ENCODE measurements at regions not wholly inside any gene's neighbourhood (a gene's known extent, or its start where the extent isn't known, plus 50 kb on each side); places are given as distances from the start of the nearest gene placed in this dataset.

DNA sequence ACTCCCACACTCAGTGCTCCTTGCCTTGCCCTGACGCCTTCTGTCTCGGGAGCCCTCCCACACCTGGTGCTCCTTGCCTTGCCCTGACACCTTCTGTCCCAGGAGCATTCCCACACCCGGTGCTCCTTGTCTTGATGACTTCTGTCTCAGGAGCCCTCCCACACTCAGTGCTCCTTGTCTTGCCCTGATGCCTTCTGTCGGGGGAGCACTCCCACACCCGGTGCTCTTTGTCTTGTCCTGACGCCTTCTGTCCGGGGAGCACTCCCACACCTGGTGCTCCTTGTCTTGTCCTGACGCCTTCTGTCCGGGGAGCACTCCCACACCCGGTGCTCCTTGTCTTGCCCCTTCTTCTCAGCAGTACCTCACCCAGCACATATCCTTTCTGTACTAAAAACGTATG lies 207.2 kb upstream of the ADARB2 start:
- Histone ChIP-seq H2BK120ac (ENCODE audit: low read depth, low read length) (no peak overlapping the region), H2BK15ac (ENCODE audit: low read depth, poor library complexity, severe bottlenecking) (no peak overlapping the region), H3K79me1 (replicated peaks; ENCODE audit: low read length, poor library complexity, severe bottlenecking) (no peaks in the 10 kb centered on the region), H3K27me3 (ENCODE audit: control insufficient read depth in 1 of 2, insufficient read depth in 1 of 2, low read length in 2 of 2) (no peaks in the 10 kb centered on the region), H3K27ac (ENCODE audit: low read length, poor library complexity, severe bottlenecking) (no peak overlapping the region), H3K23ac (ENCODE audit: low read length in 2 of 2) (no peak overlapping the region), H3K4me3 (ENCODE audit: insufficient read depth in 1 of 2, low read depth in 1 of 2, low read length in 2 of 2) (no peak overlapping the region), H3K18ac (ENCODE audit: low read depth in 1 of 2, low read length in 2 of 2) (no peak overlapping the region), H3K4me1 (ENCODE audit: control insufficient read depth, insufficient read depth, low read depth, low read length) (no peaks in the 10 kb centered on the region), H2BK12ac (ENCODE audit: low read length in 2 of 2) (no peak overlapping the region), H2AFZ (ENCODE audit: low read depth, low read length) (no peak overlapping the region), H3K9me3 (ENCODE audit: control insufficient read depth, low read length) (peaks cover 14% of the 10 kb centered on the region), H3K14ac (ENCODE audit: low read length in 2 of 2) (no peak overlapping the region), H2AK5ac (ENCODE audit: low read length, severe bottlenecking) (no peak overlapping the region), H4K8ac (ENCODE audit: low read length) (no peak overlapping the region), H3K4me2 (ENCODE audit: low read length, poor library complexity, severe bottlenecking) (no peak overlapping the region), H3K4ac (ENCODE audit: low read depth in 1 of 2, low read length in 2 of 2) (no peak overlapping the region), H3K36me3 (ENCODE audit: control insufficient read depth in 1 of 2, insufficient read depth in 2 of 2, low read depth in 1 of 2, low read length in 2 of 2) (no peaks in the 10 kb centered on the region), H4K91ac (ENCODE audit: low read length) (no peak overlapping the region), H2BK5ac (ENCODE audit: low read depth, low read length, poor library complexity, severe bottlenecking) (no peak overlapping the region), H3K9ac (ENCODE audit: low read length) (no peak overlapping the region)
- DNase-seq: no peak
- WGBS: 93% methylated on average over 10 of the region's 11 CpGs

DNA sequence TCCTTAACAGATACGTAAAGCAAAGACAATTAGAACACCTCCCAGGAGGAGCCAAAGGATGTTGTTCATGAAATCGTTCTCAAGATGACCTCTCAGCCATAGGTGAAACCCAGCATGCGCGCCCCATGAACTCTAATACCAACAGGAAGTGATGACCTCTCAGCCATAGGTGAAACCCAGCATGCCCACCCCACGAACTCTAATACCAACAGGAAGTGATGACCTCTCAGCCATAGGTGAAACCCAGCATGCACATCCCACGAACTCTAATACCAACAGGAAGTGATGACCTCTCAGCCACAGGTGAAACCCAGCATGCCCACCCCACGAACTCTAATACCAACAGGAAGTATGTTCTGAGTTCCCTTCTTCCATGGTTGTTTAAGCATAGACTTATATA lies 205.2 kb upstream of the ADARB2 start:
- Histone ChIP-seq H2BK12ac (ENCODE audit: low read length in 2 of 2) (no peak overlapping the region), H4K8ac (ENCODE audit: low read length) (no peak overlapping the region), H3K27ac (ENCODE audit: low read length, poor library complexity, severe bottlenecking) (no peak overlapping the region), H3K23ac (ENCODE audit: low read length in 2 of 2) (no peak overlapping the region), H3K4me1 (ENCODE audit: control insufficient read depth, insufficient read depth, low read depth, low read length) (no peaks in the 10 kb centered on the region), H2BK5ac (ENCODE audit: low read depth, low read length, poor library complexity, severe bottlenecking) (no peak overlapping the region), H2AFZ (ENCODE audit: low read depth, low read length) (no peak overlapping the region), H3K4me3 (ENCODE audit: insufficient read depth in 1 of 2, low read depth in 1 of 2, low read length in 2 of 2) (no peak overlapping the region), H2BK120ac (ENCODE audit: low read depth, low read length) (no peak overlapping the region), H4K91ac (ENCODE audit: low read length) (no peak overlapping the region), H2AK5ac (ENCODE audit: low read length, severe bottlenecking) (no peak overlapping the region), H3K4me2 (ENCODE audit: low read length, poor library complexity, severe bottlenecking) (no peak overlapping the region), H3K36me3 (ENCODE audit: control insufficient read depth in 1 of 2, insufficient read depth in 2 of 2, low read depth in 1 of 2, low read length in 2 of 2) (no peaks in the 10 kb centered on the region), H2BK15ac (ENCODE audit: low read depth, poor library complexity, severe bottlenecking) (no peak overlapping the region), H3K9me3 (ENCODE audit: control insufficient read depth, low read length) (peaks cover 18% of the 10 kb centered on the region), H3K79me1 (replicated peaks; ENCODE audit: low read length, poor library complexity, severe bottlenecking) (no peaks in the 10 kb centered on the region), H3K9ac (ENCODE audit: low read length) (no peak overlapping the region), H3K4ac (ENCODE audit: low read depth in 1 of 2, low read length in 2 of 2) (no peak overlapping the region), H3K14ac (ENCODE audit: low read length in 2 of 2) (no peak overlapping the region), H3K18ac (ENCODE audit: low read depth in 1 of 2, low read length in 2 of 2) (no peak overlapping the region), H3K27me3 (ENCODE audit: control insufficient read depth in 1 of 2, insufficient read depth in 1 of 2, low read length in 2 of 2) (no peaks in the 10 kb centered on the region)
- 47% methylated on average over 6 of the region's 7 CpGs for WGBS
- DNase-seq: no peak

DNA sequence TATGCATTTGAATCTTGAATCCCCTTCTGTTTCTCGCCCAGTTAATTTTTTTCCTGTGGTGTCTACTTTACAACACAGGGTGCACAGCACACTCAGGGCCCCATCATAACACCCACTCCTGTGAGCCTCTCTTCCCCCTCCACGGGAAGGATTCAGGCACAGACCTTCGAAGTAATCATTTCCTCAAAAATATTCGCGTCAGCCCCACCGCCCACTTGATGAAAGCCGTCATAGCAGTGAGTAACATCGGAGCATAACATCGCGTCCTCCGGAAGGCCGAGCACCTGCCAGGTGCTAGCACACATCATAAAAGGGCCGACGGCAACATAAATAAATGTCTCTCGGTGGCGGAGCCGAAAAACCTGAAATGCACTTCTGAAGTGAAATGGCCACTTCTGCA lies 201.7 kb upstream of the ADARB2 start:
- Histone ChIP-seq H2BK5ac (ENCODE audit: low read depth, low read length, poor library complexity, severe bottlenecking) (no peak overlapping the region), H3K9me3 (ENCODE audit: control insufficient read depth, low read length) (peaks cover 13% of the 10 kb centered on the region), H3K18ac (ENCODE audit: low read depth in 1 of 2, low read length in 2 of 2) (no peak overlapping the region), H3K23ac (ENCODE audit: low read length in 2 of 2) (no peak overlapping the region), H2BK120ac (ENCODE audit: low read depth, low read length) (no peak overlapping the region), H3K36me3 (ENCODE audit: control insufficient read depth in 1 of 2, insufficient read depth in 2 of 2, low read depth in 1 of 2, low read length in 2 of 2) (no peaks in the 10 kb centered on the region), H3K79me1 (replicated peaks; ENCODE audit: low read length, poor library complexity, severe bottlenecking) (no peaks in the 10 kb centered on the region), H3K14ac (ENCODE audit: low read length in 2 of 2) (no peak overlapping the region), H3K4ac (ENCODE audit: low read depth in 1 of 2, low read length in 2 of 2) (no peak overlapping the region), H2AFZ (ENCODE audit: low read depth, low read length) (no peak overlapping the region), H3K4me2 (ENCODE audit: low read length, poor library complexity, severe bottlenecking) (no peak overlapping the region), H4K8ac (ENCODE audit: low read length) (no peak overlapping the region), H2BK12ac (ENCODE audit: low read length in 2 of 2) (no peak overlapping the region), H3K4me1 (ENCODE audit: control insufficient read depth, insufficient read depth, low read depth, low read length) (no peaks in the 10 kb centered on the region), H3K27me3 (ENCODE audit: control insufficient read depth in 1 of 2, insufficient read depth in 1 of 2, low read length in 2 of 2) (no peaks in the 10 kb centered on the region), H3K9ac (ENCODE audit: low read length) (no peak overlapping the region), H4K91ac (ENCODE audit: low read length) (no peak overlapping the region), H2AK5ac (ENCODE audit: low read length, severe bottlenecking) (no peak overlapping the region), H2BK15ac (ENCODE audit: low read depth, poor library complexity, severe bottlenecking) (no peak overlapping the region), H3K27ac (ENCODE audit: low read length, poor library complexity, severe bottlenecking) (no peak overlapping the region), H3K4me3 (ENCODE audit: insufficient read depth in 1 of 2, low read depth in 1 of 2, low read length in 2 of 2) (no peak overlapping the region)
- whole genome bisulfite sequencing: 95% methylated on average over 17 of the region's 17 CpGs
- no peak for DNase-seq

DNA sequence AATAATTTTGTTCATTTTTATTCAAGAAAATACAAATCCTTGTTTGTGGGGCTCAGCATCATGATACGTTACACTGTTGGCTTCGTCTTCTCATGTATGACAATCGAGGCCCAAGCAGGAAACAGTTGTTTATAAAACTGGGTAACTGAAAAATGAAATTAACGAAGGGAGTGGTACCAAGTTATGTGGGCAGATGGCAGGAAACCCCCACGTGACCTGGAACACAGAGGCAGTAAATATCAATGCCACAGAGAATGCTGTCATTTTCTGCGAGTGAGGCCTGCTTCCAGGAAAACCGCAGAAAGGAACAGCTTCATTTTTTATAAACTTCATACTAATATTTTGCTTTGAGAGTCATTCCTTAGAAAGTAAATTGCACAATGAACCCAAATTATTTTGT lies 201.0 kb upstream of the ADARB2 start:
- no peak overlapping the region for H3K4me3 ChIP-seq (ENCODE audit: insufficient read depth in 1 of 2, low read depth in 1 of 2, low read length in 2 of 2)
- no peak overlapping the region for H2BK5ac ChIP-seq (ENCODE audit: low read depth, low read length, poor library complexity, severe bottlenecking)
- no peaks in the 10 kb centered on the region for H3K36me3 ChIP-seq (ENCODE audit: control insufficient read depth in 1 of 2, insufficient read depth in 2 of 2, low read depth in 1 of 2, low read length in 2 of 2)
- no peak overlapping the region for H4K91ac ChIP-seq (ENCODE audit: low read length)
- H2BK15ac ChIP-seq (ENCODE audit: low read depth, poor library complexity, severe bottlenecking): no peak overlapping the region
- no peaks in the 10 kb centered on the region for H3K4me1 ChIP-seq (ENCODE audit: control insufficient read depth, insufficient read depth, low read depth, low read length)
- WGBS: 72% methylated on average over 6 of the region's 7 CpGs
- no peaks in the 10 kb centered on the region for H3K27me3 ChIP-seq (ENCODE audit: control insufficient read depth in 1 of 2, insufficient read depth in 1 of 2, low read length in 2 of 2)
- H3K18ac ChIP-seq (ENCODE audit: low read depth in 1 of 2, low read length in 2 of 2): no peak overlapping the region
- H3K9ac ChIP-seq (ENCODE audit: low read length): no peak overlapping the region
- H3K4ac ChIP-seq (ENCODE audit: low read depth in 1 of 2, low read length in 2 of 2): no peak overlapping the region
- H2BK12ac ChIP-seq (ENCODE audit: low read length in 2 of 2): no peak overlapping the region
- H3K79me1 ChIP-seq (replicated peaks; ENCODE audit: low read length, poor library complexity, severe bottlenecking): no peaks in the 10 kb centered on the region
- peaks cover 13% of the 10 kb centered on the region for H3K9me3 ChIP-seq (ENCODE audit: control insufficient read depth, low read length)
- H3K27ac ChIP-seq (ENCODE audit: low read length, poor library complexity, severe bottlenecking): no peak overlapping the region
- H2AFZ ChIP-seq (ENCODE audit: low read depth, low read length): no peak overlapping the region
- H3K14ac ChIP-seq (ENCODE audit: low read length in 2 of 2): no peak overlapping the region
- H3K23ac ChIP-seq (ENCODE audit: low read length in 2 of 2): no peak overlapping the region
- H4K8ac ChIP-seq (ENCODE audit: low read length): no peak overlapping the region
- no peak overlapping the region for H2AK5ac ChIP-seq (ENCODE audit: low read length, severe bottlenecking)
- DNase-seq: no peak
- H3K4me2 ChIP-seq (ENCODE audit: low read length, poor library complexity, severe bottlenecking): no peak overlapping the region
- H2BK120ac ChIP-seq (ENCODE audit: low read depth, low read length): no peak overlapping the region

Data from mesenchymal stem cell (in vitro differentiated cells and primary cell).